IMR-90 (cell line): ENCODE measurements at regions not wholly inside any gene's neighbourhood (a gene's known extent, or its start where the extent isn't known, plus 50 kb on each side); places are given as distances from the start of the nearest gene placed in this dataset.

ENCODE experiments used
- ATAC-seq: fragments of 200-7000 bp; cut with Tn5 transposase; 2 replicates; pipeline ENCODE4 v1.9.1; 2020; ENCODE audit warnings: low read depth, mild to moderate bottlenecking, moderate library complexity
- BruUV-seq: library from RNA; stranded (reverse); fragments of 400-500 nt; replicated peaks from 2 replicates; lab custom pipeline; 2021; lab: Mats Ljungman, UMichigan
- CTCF ChIA-PET: fragments of 300-600 bp; formaldehyde crosslinking; extraction: SDS; loops from one replicate; lab custom pipeline; 2021; ENCODE audit warnings: antibody characterized with exemption; lab: Yijun Ruan, JAX
- POLR2A ChIA-PET: fragments of 300-600 bp; sonication (Branson Sonifier 250); formaldehyde crosslinking; loops from one replicate; lab custom pipeline; 2022; ENCODE audit warnings: antibody characterized with exemption; ENCODE audit not compliant: unreplicated experiment; lab: Charles Lee
- DNase-seq: peaks from one replicate; pipeline ENCODE4 v3.0.0; 2013
- H2AFZ ChIP-seq: replicated peaks from 2 replicates; pipeline ENCODE3; 2013; ENCODE audit warnings: low read length, mild to moderate bottlenecking; ENCODE audit not compliant: poor library complexity
- H2AK5ac ChIP-seq: 2 replicates; pipeline ENCODE4 v1.6.1; 2013; ENCODE audit warnings: low read depth, low read length, inconsistent platforms
- H2AK9ac ChIP-seq: replicated peaks from 2 replicates; pipeline ENCODE3; 2013; ENCODE audit warnings: mild to moderate bottlenecking, low read depth, low read length, moderate library complexity; ENCODE audit not compliant: poor library complexity
- H2BK120ac ChIP-seq: 2 replicates; pipeline ENCODE4 v1.6.1; 2013; ENCODE audit warnings: low read depth, low read length, inconsistent platforms
- H2BK15ac ChIP-seq: 3 replicates; pipeline ENCODE4 v1.6.1; 2013; ENCODE audit warnings: low read depth, low read length, inconsistent platforms
- H2BK20ac ChIP-seq: 2 replicates; pipeline ENCODE4 v1.6.1; 2013; ENCODE audit warnings: low read depth, mild to moderate bottlenecking, inconsistent platforms, low read length, moderate library complexity
- H2BK5ac ChIP-seq: 2 replicates; pipeline ENCODE4 v1.6.1; 2013; ENCODE audit warnings: mild to moderate bottlenecking, low read depth, low read length, inconsistent platforms; ENCODE audit not compliant: poor library complexity, severe bottlenecking
- H3K14ac ChIP-seq: replicated peaks from 2 replicates; pipeline ENCODE4 v1.6.1; 2013; ENCODE audit warnings: low read depth, low read length, inconsistent platforms
- H3K18ac ChIP-seq: 2 replicates; pipeline ENCODE4 v1.6.1; 2013; ENCODE audit warnings: low read depth, low read length, control low read depth
- H3K23ac ChIP-seq: 2 replicates; pipeline ENCODE4 v1.6.1; 2013; ENCODE audit warnings: low read depth, low read length, inconsistent platforms
- H3K27ac ChIP-seq: 2 replicates; pipeline ENCODE4 v1.5.1; 2013; ENCODE audit warnings: mild to moderate bottlenecking, control low read depth, low read length; ENCODE audit not compliant: insufficient read depth
- H3K27me3 ChIP-seq: 2 replicates; pipeline ENCODE4 v1.6.1; 2013; ENCODE audit warnings: low read length; ENCODE audit not compliant: control insufficient read depth, insufficient read depth
- H3K36me3 ChIP-seq: 2 replicates; pipeline ENCODE4 v1.6.1; 2013; ENCODE audit warnings: low read length, mixed read lengths; ENCODE audit not compliant: control insufficient read depth, insufficient read depth
- H3K4ac ChIP-seq: 2 replicates; pipeline ENCODE4 v1.6.1; 2013; ENCODE audit warnings: low read depth, low read length, inconsistent platforms
- H3K4me1 ChIP-seq: 2 replicates; pipeline ENCODE4 v1.6.1; 2013; ENCODE audit warnings: low read length, mixed read lengths; ENCODE audit not compliant: control insufficient read depth, insufficient read depth
- H3K4me2 ChIP-seq: 2 replicates; pipeline ENCODE4 v1.6.1; 2013; ENCODE audit warnings: low read depth, mild to moderate bottlenecking, control low read depth, low read length, moderate library complexity
- H3K4me3 ChIP-seq: 2 replicates; pipeline ENCODE4 v1.5.1; 2013; ENCODE audit warnings: low read depth, mild to moderate bottlenecking, control low read depth, low read length, moderate library complexity; ENCODE audit not compliant: insufficient read depth
- H3K56ac ChIP-seq: 2 replicates; pipeline ENCODE4 v1.6.1; 2013; ENCODE audit warnings: low read length, inconsistent platforms; ENCODE audit not compliant: insufficient read depth; ENCODE audit errors: extremely low read depth
- H3K79me1 ChIP-seq, 2 experiments: 2 replicates each; pipeline ENCODE4 v1.6.1; 2013; ENCODE audit warnings: low read length in 2 of 2, inconsistent platforms in 1 of 2, low read depth in 1 of 2
- H3K9ac ChIP-seq: 2 replicates; pipeline ENCODE4 v1.6.1; 2013; ENCODE audit warnings: low read depth, low read length, control low read depth
- H3K9me1 ChIP-seq: 2 replicates; pipeline ENCODE4 v1.6.1; 2013; ENCODE audit warnings: low read length, inconsistent platforms; ENCODE audit not compliant: insufficient read depth
- H3K9me3 ChIP-seq: 2 replicates; pipeline ENCODE4 v1.6.1; 2013; ENCODE audit warnings: low read length; ENCODE audit not compliant: control insufficient read depth, insufficient read depth
- H4K20me1 ChIP-seq: 2 replicates; pipeline ENCODE4 v1.6.1; 2013; ENCODE audit warnings: low read length, inconsistent platforms; ENCODE audit not compliant: insufficient read depth
- H4K5ac ChIP-seq: 2 replicates; pipeline ENCODE4 v1.6.1; 2013; ENCODE audit warnings: mild to moderate bottlenecking, low read depth, low read length, control low read depth
- H4K8ac ChIP-seq, 2 experiments: 2 replicates each; pipeline ENCODE4 v1.6.1; 2013; ENCODE audit warnings: low read depth in 2 of 2, low read length in 2 of 2, control low read depth in 1 of 2, inconsistent platforms in 1 of 2
- H4K91ac ChIP-seq: 2 replicates; pipeline ENCODE4 v1.6.1; 2013; ENCODE audit warnings: low read depth, low read length, inconsistent platforms; ENCODE audit not compliant: insufficient read depth
- BHLHE40 ChIP-seq: fragments of 150-350 bp; IDR thresholded peaks from 2 replicates; pipeline ENCODE4 v1.6.1; 2016; ENCODE audit warnings: mild to moderate bottlenecking, low read depth, low read length
- CEBPB ChIP-seq: IDR thresholded peaks from 2 replicates; pipeline ENCODE4 v1.6.1; 2012; ENCODE audit warnings: low read depth, low read length, improper control_type of control experiment
- CHD1 ChIP-seq: IDR thresholded peaks from 2 replicates; pipeline ENCODE4 v1.6.1; 2012; ENCODE audit warnings: low read depth, low read length, improper control_type of control experiment
- FOS ChIP-seq: fragments of 150-350 bp; IDR thresholded peaks from 2 replicates; pipeline ENCODE4 v1.6.1; 2016; ENCODE audit warnings: low read depth, low read length
- MAFK ChIP-seq: IDR thresholded peaks from 2 replicates; pipeline ENCODE4 v1.6.1; 2012; ENCODE audit warnings: low read depth, low read length, improper control_type of control experiment
- MAZ ChIP-seq: IDR thresholded peaks from 2 replicates; pipeline ENCODE4 v1.6.1; 2012; ENCODE audit warnings: low read depth, mild to moderate bottlenecking, low read length, improper control_type of control experiment, moderate library complexity, borderline replicate concordance
- MXI1 ChIP-seq: IDR thresholded peaks from 2 replicates; pipeline ENCODE4 v1.6.1; 2012; ENCODE audit warnings: low read depth, mild to moderate bottlenecking, low read length, moderate library complexity, borderline replicate concordance
- NFE2L2 ChIP-seq: fragments of 150-350 bp; IDR thresholded peaks from 2 replicates; pipeline ENCODE4 v1.6.1; 2016; ENCODE audit warnings: low read depth, mild to moderate bottlenecking, low read length
- POLR2A ChIP-seq: IDR thresholded peaks from 2 replicates; pipeline ENCODE4 v1.6.1; 2012; ENCODE audit warnings: mild to moderate bottlenecking, low read depth, low read length
- RAD21 ChIP-seq: IDR thresholded peaks from 2 replicates; pipeline ENCODE4 v1.6.1; 2012; ENCODE audit warnings: low read length, improper control_type of control experiment
- RCOR1 ChIP-seq: IDR thresholded peaks from 2 replicates; pipeline ENCODE4 v1.6.1; 2012; ENCODE audit warnings: mild to moderate bottlenecking, low read length, improper control_type of control experiment; ENCODE audit not compliant: insufficient replicate concordance
- RFX5 ChIP-seq: IDR thresholded peaks from 2 replicates; pipeline ENCODE4 v1.8.0; 2012; ENCODE audit warnings: low read depth, mild to moderate bottlenecking, low read length, moderate library complexity
- SMC3 ChIP-seq: fragments of 150-350 bp; IDR thresholded peaks from 2 replicates; pipeline ENCODE4 v1.6.1; 2016; ENCODE audit warnings: low read depth, mild to moderate bottlenecking, antibody characterized with exemption, low read length, moderate library complexity
- WGBS, 2 experiments: methylation state at CpG; one replicate each; pipeline versions ENCODE4 v1.1.5 to v1.1.7; 2013; ENCODE audit warnings: missing lambda C conversion rate in 2 of 2; ENCODE audit not compliant: insufficient read length in 1 of 2; ENCODE audit errors: extremely low coverage in 2 of 2; 5-methylcytosine and 5-hydroxymethylcytosine counted together
- dilution Hi-C: fragments of 300-500 bp; cut with HindIII; formaldehyde crosslinking; loops from one replicate; pipeline ENCODE4 v1.14.3; 2018; ENCODE audit warnings: low sequenced_read_pairs; ENCODE audit not compliant: unreplicated experiment
- in situ Hi-C: fragments of 300-500 bp; cut with MboI; formaldehyde crosslinking; loops from 3 replicates; pipeline ENCODE4 v1.14.3; 2019; ENCODE audit warnings: low sequenced_read_pairs, inconsistent platforms, mixed read lengths
- intact Hi-C: fragments of 100-400 bp; cut with micrococcal nuclease; formaldehyde crosslinking; loops from 2 replicates; pipeline ENCODE4 v1.10.0; 2022
- TF ChIP-seq, protein P1 (sequence below): fragments of 150-350 bp; IDR thresholded peaks from 2 replicates; pipeline ENCODE4 v1.6.1; 2016; ENCODE audit warnings: low read depth, mild to moderate bottlenecking, low read length, moderate library complexity, borderline replicate concordance
- TF ChIP-seq, protein P2 (sequence below): conservative IDR thresholded peaks from 2 replicates; pipeline ENCODE4 v1.5.1; 2012; ENCODE audit warnings: mild to moderate bottlenecking, low read depth, low read length, improper control_type of control experiment
- TF ChIP-seq, protein P3 (sequence below): fragments of 150-350 bp; IDR thresholded peaks from 2 replicates; pipeline ENCODE4 v1.6.1; 2017; ENCODE audit warnings: mild to moderate bottlenecking, antibody characterized with exemption, low read length, low read depth

DNA sequence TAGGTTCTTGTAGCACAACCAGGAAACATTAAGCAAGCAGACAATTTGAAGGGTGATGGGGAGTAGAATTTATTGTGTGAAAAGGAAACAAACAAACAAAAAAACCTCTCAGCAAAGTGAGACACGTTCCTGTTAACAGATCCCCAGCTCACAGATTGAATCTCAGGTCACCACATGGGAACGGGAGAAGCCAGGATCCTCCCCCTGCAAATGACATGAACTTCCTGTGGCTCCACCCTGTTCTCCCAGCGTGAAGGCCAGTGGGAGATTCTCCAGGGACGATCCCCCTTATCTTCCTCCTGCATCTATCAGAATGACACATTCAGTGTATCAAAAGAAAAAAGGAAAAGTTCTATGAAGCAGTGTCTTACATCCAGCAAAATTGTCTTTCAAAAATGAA, 1488.1 kb downstream of the OTOL1 start:
- Histone ChIP-seq H3K79me1 (no peaks in the 10 kb centered on the region), H3K4ac (no peak overlapping the region), H4K91ac (no peak overlapping the region), H2BK20ac (no peak overlapping the region), H3K9me1 (no peaks in the 10 kb centered on the region), H3K9me3 (no peaks in the 10 kb centered on the region), H2AK9ac (no peak overlapping the region), H3K14ac (no peak overlapping the region), H4K20me1 (no peaks in the 10 kb centered on the region), H3K4me3 (no peak overlapping the region), H3K27ac (no peak overlapping the region), H4K8ac (no peak overlapping the region), H3K36me3 (no peaks in the 10 kb centered on the region), H4K5ac (no peak overlapping the region), H3K9ac (no peak overlapping the region), H3K4me1 (no peaks in the 10 kb centered on the region), H3K4me2 (no peak overlapping the region), H3K18ac (no peak overlapping the region), H2AK5ac (no peak overlapping the region), H3K23ac (no peak overlapping the region), H2BK15ac (no peak overlapping the region), H3K27me3 (no peaks in the 10 kb centered on the region), H2BK5ac (no peak overlapping the region), H2BK120ac (no peak overlapping the region), H3K56ac (no peak overlapping the region), H2AFZ (no peak overlapping the region)
- in situ Hi-C loops (no loop called here), intact Hi-C loops (no loop called here), dilution Hi-C loops (no loop called here)
- TF ChIP-seq CHD1 (no peak), FOS (no peak), MAFK (no peak), RCOR1 (no peak), MXI1 (no peak), CEBPB (no peak), RAD21 (no peak), POLR2A (no peak), RFX5 (no peak), MAZ (no peak), BHLHE40 (no peak), NFE2L2 (no peak), SMC3 (no peak)
- TF ChIP-seq, protein P1, sequence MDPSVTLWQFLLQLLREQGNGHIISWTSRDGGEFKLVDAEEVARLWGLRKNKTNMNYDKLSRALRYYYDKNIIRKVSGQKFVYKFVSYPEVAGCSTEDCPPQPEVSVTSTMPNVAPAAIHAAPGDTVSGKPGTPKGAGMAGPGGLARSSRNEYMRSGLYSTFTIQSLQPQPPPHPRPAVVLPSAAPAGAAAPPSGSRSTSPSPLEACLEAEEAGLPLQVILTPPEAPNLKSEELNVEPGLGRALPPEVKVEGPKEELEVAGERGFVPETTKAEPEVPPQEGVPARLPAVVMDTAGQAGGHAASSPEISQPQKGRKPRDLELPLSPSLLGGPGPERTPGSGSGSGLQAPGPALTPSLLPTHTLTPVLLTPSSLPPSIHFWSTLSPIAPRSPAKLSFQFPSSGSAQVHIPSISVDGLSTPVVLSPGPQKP = no peak
- TF ChIP-seq, protein P2, sequence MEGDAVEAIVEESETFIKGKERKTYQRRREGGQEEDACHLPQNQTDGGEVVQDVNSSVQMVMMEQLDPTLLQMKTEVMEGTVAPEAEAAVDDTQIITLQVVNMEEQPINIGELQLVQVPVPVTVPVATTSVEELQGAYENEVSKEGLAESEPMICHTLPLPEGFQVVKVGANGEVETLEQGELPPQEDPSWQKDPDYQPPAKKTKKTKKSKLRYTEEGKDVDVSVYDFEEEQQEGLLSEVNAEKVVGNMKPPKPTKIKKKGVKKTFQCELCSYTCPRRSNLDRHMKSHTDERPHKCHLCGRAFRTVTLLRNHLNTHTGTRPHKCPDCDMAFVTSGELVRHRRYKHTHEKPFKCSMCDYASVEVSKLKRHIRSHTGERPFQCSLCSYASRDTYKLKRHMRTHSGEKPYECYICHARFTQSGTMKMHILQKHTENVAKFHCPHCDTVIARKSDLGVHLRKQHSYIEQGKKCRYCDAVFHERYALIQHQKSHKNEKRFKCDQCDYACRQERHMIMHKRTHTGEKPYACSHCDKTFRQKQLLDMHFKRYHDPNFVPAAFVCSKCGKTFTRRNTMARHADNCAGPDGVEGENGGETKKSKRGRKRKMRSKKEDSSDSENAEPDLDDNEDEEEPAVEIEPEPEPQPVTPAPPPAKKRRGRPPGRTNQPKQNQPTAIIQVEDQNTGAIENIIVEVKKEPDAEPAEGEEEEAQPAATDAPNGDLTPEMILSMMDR = no peak
- TF ChIP-seq, protein P3, sequence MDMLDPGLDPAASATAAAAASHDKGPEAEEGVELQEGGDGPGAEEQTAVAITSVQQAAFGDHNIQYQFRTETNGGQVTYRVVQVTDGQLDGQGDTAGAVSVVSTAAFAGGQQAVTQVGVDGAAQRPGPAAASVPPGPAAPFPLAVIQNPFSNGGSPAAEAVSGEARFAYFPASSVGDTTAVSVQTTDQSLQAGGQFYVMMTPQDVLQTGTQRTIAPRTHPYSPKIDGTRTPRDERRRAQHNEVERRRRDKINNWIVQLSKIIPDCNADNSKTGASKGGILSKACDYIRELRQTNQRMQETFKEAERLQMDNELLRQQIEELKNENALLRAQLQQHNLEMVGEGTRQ = no peak
- ChIA-PET CTCF (no interaction called here), POLR2A (no interaction called here)
- BruUV-seq = no TSS peak
- no CpG with 5 or more reads among the region's 4 CpGs for WGBS, 2 experiments
- no peak for DNase-seq
- ATAC-seq = no peak
